ENCODE measurements at regions not wholly inside any gene's neighbourhood (a gene's known extent, or its start where the extent isn't known, plus 50 kb on each side); places are given as distances from the start of the nearest gene placed in this dataset.

DNA sequence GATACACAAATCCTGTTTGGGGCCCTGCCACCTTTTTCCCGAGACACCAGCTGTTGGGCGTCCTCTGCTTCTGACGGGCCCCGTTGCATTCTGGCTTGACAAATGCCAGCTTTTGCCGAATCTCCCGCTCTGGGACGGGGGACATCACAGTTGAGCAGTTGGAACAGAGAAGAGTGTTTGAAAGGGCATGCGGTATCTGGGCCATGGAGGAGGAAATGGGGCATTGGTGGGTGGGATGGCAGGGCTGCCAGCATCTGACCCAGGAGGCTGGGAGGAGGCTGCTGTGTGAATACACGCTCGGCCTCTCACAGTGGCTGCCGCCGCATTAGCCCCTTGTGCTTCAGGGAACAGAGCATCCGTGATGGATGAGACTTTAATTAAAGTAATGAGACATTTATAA is 184.3 kb upstream of the TNRC6C start:
- ATAC-seq (ENCODE audit: low FRiP score in 2 of 2) (no peak), DNase-seq (no peak)
- Histone ChIP-seq H3K9me3 (no peaks in the 10 kb centered on the region), H3K36me3 (no peaks in the 10 kb centered on the region), H3K4me3 (no peak overlapping the region), H3K27ac (no peak overlapping the region), H3K4me1 (peaks cover under 1 to 3% (median 2%) of the 10 kb centered on the region in 4 donors), H3K27me3 (no peaks in the 10 kb centered on the region)
- TF ChIP-seq EP300 (IDR thresholded peaks at IDR 0.05): no peak
- 90 to 96% methylated on average over 7 to 13 of the region's 13 CpGs for WGBS, 2 donors

DNA sequence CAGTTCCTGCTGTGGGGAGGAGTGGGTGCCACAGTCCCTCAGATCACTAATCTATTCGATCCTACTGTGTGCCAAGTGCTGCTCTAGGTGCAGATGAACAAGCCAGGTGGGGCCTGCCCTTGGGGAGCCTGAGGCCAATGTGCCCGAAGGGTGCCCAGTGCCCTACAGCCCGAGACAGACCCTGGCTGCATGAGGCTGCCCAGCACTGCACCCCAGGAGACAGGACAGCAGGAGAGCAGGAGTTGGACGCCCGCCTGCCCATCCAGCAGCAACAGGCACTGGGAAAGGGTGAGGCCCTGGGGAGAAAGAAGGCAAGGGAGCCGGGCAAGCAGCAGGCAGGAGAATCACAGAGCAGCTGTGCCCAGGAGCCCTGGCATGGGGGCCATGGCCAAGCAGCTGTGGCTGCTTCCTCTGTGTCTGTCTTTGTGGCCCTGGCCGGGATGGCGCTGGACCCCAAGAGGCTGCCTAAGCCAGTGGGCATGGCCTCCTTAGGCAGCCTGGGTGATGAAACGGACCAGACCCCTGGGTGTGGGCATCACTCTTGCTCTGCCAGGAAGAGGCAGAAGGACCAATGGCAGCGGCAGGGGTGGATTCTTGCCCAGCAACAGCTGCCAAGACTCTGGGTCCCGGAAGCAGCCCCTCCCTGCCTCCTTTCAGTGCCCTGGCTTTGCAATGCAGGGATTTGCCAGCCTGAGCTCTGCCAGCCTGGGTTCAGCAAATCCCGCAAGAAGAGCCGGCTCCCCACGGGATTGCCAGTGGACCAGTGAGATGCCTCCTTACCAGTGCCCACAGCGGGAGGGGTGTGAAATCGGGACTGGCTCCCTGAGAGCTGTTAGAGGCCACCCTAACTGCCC is 179.6 kb upstream of the TNRC6C start:
- ATAC-seq (ENCODE audit: low FRiP score in 2 of 2) (peak; percentile 36 to 69), DNase-seq (peak in 1 of 2 donors; percentile 73)
- WGBS, 2 donors: 54 to 72% methylated on average over 10 to 16 of the region's 16 CpGs
- no peak overlapping the region for H3K4me3 ChIP-seq
- TF ChIP-seq POLR2A (IDR thresholded peaks at IDR 0.05) (no peak), POLR2AphosphoS5 (IDR thresholded peaks at IDR 0.05) (no peak), EP300 (IDR thresholded peaks at IDR 0.05) (no peak)
- TF ChIP-seq, protein P1, sequence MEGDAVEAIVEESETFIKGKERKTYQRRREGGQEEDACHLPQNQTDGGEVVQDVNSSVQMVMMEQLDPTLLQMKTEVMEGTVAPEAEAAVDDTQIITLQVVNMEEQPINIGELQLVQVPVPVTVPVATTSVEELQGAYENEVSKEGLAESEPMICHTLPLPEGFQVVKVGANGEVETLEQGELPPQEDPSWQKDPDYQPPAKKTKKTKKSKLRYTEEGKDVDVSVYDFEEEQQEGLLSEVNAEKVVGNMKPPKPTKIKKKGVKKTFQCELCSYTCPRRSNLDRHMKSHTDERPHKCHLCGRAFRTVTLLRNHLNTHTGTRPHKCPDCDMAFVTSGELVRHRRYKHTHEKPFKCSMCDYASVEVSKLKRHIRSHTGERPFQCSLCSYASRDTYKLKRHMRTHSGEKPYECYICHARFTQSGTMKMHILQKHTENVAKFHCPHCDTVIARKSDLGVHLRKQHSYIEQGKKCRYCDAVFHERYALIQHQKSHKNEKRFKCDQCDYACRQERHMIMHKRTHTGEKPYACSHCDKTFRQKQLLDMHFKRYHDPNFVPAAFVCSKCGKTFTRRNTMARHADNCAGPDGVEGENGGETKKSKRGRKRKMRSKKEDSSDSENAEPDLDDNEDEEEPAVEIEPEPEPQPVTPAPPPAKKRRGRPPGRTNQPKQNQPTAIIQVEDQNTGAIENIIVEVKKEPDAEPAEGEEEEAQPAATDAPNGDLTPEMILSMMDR (IDR thresholded peaks at IDR 0.05): no peak
- no peaks in the 10 kb centered on the region for H3K36me3 ChIP-seq
- H3K27me3 ChIP-seq: no peaks in the 10 kb centered on the region
- H3K27ac ChIP-seq: no peak overlapping the region
- no peaks in the 10 kb centered on the region for H3K9me3 ChIP-seq
- peaks cover 8 to 15% (median 13%) of the 10 kb centered on the region in 4 donors for H3K4me1 ChIP-seq

DNA sequence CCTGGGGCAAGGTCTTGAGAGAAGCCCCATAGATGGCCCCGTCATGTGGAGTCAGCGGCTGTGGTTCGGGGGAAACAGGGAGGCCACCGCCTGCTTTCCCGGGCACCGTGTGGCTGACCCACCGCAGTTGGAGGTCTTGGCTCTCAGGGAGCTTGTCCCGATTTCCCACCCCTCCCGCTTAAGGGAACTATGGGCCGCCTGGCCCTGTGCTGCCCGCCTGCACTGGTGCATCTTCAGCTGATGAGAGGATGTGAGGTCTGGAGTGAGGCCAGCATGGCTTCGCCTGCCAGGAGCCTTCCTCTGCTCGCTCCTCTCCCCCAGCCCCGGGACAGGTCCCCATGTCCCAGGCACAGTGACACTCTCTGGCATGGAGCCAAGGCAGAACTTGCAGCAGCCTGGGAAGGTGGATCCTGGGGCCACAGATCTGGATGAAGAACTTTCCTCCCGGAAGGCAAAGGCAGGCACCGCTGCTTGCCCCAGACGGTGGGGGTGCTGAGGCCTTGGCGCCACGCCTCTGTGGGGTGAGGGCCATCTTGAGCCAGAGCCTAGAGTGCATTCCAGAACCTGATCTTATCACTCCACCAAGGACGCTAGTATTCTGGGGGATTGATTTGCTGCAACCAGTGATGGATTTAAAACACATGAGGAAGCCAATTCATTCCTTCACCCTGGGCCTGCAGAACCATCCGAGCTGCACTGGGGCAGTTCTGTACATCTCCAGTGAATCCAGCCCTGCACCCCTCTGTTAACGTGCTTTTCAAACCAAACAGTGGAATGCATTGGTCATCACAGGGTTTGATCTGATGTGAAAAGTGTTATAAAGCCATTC is 178.6 kb upstream of the TNRC6C start:
- ATAC-seq (ENCODE audit: low FRiP score in 2 of 2) (peak; percentile 12 to 21), DNase-seq (no peak)
- no peak for TF ChIP-seq POLR2AphosphoS5 (IDR thresholded peaks at IDR 0.05)
- TF ChIP-seq, protein P1 (IDR thresholded peaks at IDR 0.05): no peak
- no peak for TF ChIP-seq POLR2A (IDR thresholded peaks at IDR 0.05)
- TF ChIP-seq EP300 (IDR thresholded peaks at IDR 0.05): no peak
- Histone ChIP-seq H3K4me3 (no peak overlapping the region), H3K27ac (no peak overlapping the region), H3K27me3 (no peaks in the 10 kb centered on the region), H3K4me1 (peaks cover 8 to 15% (median 13%) of the 10 kb centered on the region in 4 donors), H3K36me3 (no peaks in the 10 kb centered on the region), H3K9me3 (no peaks in the 10 kb centered on the region)
- WGBS, 2 donors: 53 to 80% methylated on average over 3 to 22 of the region's 22 CpGs

DNA sequence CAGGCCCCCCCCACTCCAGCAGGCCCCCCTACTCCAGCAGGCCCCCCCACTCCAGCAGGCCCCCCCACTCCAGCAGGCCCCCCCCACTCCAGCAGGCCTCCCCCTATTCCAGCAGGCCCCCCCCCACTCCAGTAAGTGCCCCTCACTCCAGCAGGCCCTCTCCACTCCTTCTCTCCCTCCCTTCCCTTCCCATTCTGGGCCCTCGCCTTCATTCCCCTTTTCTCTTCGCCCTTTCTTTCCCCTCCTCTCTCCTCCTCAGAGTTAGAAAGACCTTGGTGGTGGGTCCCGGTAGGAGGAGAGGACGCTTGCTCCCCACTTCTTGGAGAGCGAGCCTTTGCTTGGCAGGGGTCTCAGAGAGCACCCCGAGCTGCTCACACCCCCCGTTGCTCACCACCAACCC is 177.0 kb upstream of the TNRC6C start:
- TF ChIP-seq POLR2A (IDR thresholded peaks at IDR 0.05) (no peak), POLR2AphosphoS5 (IDR thresholded peaks at IDR 0.05) (no peak), EP300 (IDR thresholded peaks at IDR 0.05) (no peak)
- TF ChIP-seq, protein P1 (IDR thresholded peaks at IDR 0.05): no peak
- no peaks in the 10 kb centered on the region for H3K36me3 ChIP-seq
- no peak overlapping the region for H3K27ac ChIP-seq
- peaks cover 8 to 15% (median 13%) of the 10 kb centered on the region in 4 donors for H3K4me1 ChIP-seq
- WGBS, 2 donors: 81 to 90% methylated on average over 6 to 7 of the region's 7 CpGs
- no peak overlapping the region for H3K4me3 ChIP-seq
- H3K9me3 ChIP-seq: no peaks in the 10 kb centered on the region
- DNase-seq (no peak), ATAC-seq (ENCODE audit: low FRiP score in 2 of 2) (no peak)
- H3K27me3 ChIP-seq: no peaks in the 10 kb centered on the region

DNA sequence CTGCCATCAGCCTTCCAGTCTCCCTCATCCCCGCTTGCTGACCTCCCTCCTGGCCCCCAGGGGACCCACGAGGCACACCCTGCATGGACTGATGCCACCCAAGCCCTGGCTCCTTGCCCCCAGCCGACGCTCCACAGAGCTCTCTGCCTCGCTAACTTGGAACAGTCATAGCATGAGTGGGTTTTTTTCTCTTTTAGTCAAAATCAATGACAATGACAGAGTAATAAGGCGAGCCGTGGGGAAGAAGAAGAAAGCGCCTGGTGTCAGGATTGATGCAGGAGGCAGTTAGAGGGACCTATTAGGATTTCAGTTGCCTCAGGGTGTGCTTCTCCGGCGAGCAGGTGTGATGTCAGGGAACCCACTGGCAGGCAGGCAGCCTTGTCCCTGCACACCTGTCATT is 176.3 kb upstream of the TNRC6C start:
- Histone ChIP-seq H3K4me3 (no peak overlapping the region), H3K27ac (no peak overlapping the region), H3K4me1 (peaks cover 8 to 15% (median 13%) of the 10 kb centered on the region in 4 donors), H3K36me3 (no peaks in the 10 kb centered on the region), H3K27me3 (no peaks in the 10 kb centered on the region), H3K9me3 (no peaks in the 10 kb centered on the region)
- ATAC-seq (ENCODE audit: low FRiP score in 2 of 2) (no peak), DNase-seq (no peak)
- TF ChIP-seq POLR2A (IDR thresholded peaks at IDR 0.05) (no peak), EP300 (IDR thresholded peaks at IDR 0.05) (no peak), POLR2AphosphoS5 (IDR thresholded peaks at IDR 0.05) (no peak)
- TF ChIP-seq, protein P1 (IDR thresholded peaks at IDR 0.05): no peak
- 77 to 79% methylated on average over 10 of the region's 10 CpGs for WGBS, 2 donors

Data from upper lobe of left lung (tissue), 6 donors.